NOMO-1 treated with DMSO at 0.1 percent for 48 hours (cell line): ENCODE measurements at regions not wholly inside any gene's neighbourhood (a gene's known extent, or its start where the extent isn't known, plus 50 kb on each side); places are given as distances from the start of the nearest gene placed in this dataset.

Experiments
- DNase-seq: peaks from one replicate; lab custom pipeline; 2025; ENCODE audit not compliant: unreplicated experiment; lab: John Stamatoyannopoulos, UW

DNA sequence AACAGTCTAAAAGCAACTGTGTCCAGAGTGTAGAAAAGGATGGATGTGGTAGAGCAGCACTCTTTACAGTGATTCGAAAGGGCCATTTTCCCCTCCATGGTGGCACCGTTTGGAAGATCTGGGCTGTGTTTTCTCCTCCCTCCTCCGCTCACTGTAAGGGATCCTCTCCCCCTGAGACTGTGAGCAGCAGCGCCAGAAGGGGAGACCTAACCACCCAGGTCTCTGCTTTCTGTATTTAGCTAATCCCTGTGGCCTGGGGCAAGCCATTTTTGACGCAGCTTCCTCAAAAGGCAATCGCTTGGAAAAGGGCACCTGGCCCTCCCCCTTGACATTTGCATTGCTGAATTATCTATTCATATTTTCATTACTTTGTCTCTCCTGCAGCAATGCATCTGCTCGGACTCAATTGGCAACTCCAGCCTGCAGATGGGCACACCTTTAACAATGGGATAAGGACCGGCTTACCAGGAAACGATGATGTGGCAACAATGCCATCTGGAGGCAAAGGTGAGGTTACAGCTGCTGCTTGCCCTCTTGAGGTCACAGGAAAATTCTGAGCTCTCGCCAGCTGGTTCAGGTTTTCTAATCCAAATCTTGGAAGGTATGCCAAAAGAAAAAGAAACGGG is 244.3 kb upstream of the WWC1 start:
- peak; percentile 13 for DNase-seq

DNA sequence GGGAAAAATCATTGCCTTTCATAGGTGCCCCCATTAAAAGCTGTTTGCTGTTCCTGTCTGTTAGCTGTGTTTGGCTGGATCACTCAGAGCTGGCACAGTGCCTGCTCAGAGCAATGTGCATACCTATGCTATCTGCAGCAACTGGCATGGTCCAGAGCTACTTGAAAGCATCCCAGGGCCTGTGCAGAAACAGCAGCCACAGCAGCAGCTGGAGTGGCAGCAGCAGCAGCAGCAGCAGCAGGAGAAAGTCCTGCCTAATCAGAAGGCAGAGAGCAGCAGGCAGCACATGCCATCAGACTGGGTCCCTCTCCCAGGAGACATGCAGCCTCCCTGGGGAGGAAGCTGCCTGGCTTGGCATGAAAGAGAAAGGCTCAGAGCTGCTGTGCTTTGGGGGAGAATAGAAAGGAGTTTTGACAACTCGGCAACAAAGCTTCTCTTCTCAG is 243.8 kb upstream of the WWC1 start:
- no peak for DNase-seq

DNA sequence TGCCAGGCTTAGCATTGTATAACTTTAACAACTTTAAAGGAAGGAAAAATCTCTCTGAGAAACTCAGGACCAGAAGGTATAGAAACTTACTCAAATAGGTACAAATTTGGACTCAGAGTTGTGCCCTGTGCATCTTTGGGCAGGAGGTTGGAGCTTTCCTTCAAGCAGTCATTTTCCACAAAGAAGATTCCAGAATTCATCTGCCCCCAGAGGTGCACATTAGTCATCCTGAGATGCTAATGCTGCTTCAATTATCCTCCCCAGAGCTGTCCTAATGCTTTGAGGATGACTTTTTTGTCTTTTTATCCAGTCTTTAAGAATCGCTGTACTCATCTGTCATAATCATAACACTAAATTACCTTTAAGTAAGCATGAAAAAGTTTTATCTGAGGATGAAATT is 243.0 kb upstream of the WWC1 start:
- DNase-seq = no peak

DNA sequence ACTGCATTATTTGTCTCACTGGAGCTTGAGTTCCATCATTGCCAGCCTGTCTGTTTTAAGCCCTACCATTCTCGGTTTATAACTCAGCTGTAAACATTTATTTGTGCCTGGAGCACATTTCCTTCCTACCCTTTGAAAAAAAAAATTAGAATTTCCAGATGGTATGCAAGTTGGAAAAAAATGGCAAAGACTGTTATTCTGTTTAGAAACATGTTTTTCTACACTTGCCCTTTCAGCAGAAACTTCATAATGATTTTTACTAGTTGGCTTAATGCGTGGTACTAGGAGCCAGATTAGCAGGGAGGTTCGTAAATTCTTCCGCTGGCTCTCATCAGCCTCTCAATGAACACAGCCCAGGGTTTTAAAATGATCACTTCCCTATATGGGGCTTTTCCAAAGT is 238.8 kb upstream of the WWC1 start:
- DNase-seq = no peak

DNA sequence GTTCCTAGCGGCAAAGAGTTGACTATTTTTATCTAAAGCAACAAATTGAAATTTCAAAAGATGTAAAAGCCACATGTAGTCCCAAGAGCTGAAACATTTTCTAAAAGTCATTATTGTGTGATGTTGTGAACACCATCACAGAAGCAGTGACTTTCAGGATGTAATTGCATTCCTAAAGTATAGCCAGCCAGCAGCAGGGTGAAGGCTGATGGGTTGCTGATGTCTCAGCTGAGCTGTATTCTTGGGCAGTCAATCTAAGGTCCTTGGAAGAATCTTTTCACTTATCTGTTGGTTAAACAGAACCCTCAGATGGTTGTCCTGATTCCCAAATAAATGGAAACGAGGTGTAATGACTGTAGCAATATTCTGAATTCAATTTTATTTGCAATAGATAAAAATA is 237.4 kb upstream of the WWC1 start:
- DNase-seq = no peak

DNA sequence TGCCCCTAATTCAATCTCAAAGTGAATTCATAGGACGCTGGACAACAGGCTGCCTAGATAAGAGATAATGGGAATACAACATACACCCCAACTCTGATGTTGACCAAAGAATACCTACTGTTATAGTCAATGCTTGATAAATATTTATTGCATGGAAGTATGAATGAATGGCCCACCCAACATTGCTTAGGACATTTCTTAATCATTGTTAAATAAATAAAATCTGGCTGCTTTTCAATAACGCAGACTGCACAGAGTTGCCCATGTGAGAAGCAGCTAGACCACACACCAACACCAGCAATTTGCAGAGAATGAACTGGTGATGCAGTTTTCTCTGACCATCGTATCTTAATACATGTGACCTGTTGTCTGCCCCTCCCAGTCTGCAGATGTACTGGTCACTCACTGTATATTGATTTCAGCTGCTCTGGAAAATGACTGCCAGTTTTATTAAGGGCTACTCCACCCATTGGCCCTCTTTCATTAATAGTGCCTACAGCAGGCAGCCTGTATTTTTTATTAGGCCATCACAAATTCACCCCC is 236.2 kb upstream of the WWC1 start:
- no peak for DNase-seq

DNA sequence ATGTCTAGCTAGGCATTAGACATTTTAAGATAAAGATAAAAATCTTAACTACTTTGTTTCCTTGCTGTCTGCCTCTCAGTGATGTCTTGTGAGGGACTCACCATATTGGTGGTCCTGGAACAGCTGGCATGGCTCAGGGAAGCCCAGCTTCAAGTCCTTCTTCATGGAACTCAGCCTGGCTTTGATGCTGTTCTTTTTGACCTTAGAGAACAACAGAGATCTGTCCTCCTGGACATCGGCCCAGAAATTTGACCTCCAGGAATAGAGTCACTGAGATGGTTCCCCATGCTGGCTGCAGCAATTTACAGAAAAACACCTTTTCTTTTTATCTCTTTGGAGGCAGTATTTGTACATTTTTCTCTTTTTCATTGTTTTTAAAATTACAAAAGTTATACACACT is 235.5 kb upstream of the WWC1 start:
- no peak for DNase-seq

DNA sequence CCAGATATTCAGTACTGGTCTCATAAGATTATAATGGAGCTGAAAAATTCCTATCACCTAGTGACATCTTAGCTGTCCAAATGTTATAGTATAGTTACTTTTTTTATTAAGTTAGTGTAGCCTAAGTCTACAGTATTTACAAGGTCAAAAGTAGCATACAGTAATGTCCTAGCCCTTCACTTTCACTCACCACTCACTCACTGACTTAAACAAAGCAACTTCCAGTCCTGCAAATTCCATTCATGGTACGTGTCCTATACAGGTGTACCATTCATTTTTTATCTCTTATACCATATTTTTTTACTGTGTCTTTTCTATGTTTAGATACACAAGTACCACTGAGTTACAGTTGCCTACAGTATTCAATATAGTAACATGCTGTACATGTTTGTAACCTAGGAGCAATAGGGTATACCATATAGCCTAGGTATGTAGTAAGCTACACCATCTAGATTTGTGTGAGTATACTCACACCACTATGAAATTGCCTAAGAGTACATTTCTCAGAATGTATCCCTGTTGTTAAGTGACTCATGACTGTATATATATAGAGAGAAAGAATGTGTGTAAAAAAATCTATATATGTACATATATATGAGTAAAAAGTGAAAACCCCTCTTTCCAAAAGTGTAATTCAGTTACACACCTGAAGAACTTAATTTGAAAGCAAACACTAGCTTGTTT is 234.8 kb upstream of the WWC1 start:
- no peak for DNase-seq

DNA sequence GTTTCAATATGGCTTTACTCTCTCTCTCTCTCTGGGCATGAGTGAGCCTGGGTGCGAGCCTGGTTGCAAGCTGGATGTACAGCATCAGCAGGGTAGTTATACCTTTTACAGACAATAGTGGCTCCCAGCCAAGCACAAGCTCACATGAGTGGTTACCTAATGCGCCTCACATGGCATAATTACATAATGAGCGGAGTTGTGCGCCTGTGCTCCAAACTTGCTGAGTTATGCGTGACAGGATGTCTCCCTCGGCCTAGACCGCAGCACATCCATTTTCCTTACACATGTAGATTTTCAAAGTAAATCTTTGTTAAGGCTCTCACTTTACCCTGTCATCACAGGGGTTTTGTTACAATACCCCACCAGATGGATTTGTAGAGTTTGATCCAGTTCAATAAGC is 233.5 kb upstream of the WWC1 start:
- no peak for DNase-seq

DNA sequence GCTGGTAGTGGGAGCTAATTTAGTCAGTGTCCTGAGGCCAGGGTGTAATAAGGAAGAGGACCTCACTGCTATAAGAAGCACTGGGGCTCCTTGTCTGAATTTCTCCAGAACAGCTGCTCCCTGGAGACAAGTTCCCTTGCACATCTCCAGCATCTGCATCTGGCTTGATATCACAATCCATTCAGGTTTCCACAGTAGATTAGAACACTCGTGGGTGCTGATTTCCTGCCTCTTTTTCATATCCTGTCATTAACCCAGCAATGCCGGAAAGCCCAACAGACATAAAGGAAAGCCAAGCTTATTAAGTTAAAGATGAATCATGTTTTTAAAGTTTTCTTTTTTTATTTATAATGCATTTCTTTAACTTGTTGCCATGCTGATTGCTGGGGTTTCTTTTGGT is 232.3 kb upstream of the WWC1 start:
- DNase-seq = no peak

DNA sequence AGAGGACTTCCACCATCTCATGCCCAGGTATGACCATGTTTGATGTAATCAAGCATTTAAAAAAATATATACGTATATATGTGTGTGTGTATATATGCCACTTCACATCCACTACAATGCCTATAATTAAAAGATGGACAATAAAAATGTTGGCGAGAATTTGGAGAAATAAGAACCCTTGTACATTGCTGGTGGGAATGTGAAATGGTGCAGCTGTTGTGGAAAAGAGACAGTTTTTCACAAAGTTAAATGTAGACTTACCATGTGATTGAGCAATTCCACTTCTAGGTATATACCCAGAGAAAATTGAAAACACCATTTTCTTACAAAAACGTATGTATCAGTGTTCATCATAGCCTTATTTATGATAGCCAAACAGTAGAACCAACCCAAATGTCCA is 229.2 kb upstream of the WWC1 start:
- no peak for DNase-seq

DNA sequence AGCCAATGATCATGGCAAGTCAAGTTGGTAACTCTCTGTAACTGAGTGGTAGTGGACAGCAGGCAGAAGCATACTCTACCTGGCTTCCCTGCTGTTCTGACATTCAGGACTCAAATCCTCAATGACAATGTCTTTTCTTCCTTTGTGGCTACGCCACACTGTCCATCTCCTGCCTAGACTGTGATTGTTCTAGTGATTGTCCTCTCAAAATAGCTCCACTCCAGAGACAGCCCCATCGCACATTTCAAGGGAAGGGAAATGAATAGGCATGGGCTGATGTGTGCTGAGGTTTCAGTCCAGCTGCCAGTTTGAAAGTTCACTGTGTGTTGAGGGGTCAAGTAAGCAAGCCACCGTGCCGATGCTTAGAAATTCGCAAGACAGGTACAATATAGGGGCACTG is 227.0 kb upstream of the WWC1 start:
- DNase-seq = no peak

DNA sequence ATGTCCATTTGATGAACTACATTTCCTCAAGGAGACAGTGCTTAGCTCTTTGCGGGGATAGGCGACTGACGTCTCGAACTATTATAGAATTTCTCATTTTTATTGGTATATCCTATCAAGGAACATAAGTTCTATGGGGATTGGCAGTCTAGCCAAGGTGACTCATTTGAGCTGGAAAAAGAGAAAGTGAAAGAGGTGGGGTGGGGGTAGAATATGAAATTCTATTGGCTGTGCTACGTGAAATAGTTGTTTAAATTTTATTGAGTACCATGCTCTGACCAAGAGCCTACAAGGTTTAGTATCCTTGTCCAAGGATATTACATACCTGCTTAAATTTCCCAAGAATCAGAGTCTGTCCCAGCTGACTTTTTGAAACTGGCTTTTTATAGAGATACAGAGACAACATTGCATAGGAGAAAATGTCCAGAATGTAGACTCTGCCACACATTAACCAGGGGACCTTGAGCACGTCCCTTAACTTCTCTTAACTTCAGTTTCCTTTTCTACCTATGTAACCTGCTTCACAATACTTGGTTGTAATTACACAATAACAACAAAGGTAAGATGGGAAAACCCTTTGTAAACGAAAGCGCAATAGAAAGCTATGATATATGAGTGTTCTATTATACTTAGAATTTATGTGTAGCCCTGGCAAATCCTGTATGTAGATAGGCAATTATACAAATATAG is 226.4 kb upstream of the WWC1 start:
- no peak for DNase-seq

DNA sequence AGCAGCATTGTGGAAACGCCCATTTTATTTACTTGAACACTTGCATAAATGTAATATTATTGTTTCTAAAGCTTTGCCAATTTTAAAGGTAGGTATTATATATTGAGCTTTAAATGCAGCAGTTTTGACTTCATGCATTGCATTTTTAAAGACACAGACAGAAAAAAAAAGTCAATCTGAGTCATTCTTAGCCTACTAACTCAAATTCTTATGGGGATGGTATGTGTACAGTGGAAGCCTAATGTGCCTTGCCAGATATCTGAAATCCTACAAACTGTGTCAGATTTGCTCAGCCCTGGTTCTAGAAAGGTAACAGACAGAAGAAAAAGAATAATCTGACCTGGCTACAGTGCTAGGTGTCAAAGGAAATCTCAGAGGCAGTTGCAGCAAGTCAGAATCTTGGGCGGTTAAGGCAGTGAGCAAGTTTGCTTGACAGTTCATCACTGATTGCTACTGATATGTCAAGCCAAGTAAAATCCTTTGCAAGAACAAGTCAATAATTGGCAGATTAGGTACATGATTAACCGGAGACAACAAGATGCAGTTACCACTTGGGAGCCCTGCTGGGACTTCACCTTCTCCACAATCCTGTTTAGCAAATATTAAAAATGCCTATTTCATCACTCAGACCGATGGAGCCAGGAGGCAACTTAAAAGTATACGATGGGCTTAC is 224.8 kb upstream of the WWC1 start:
- no peak for DNase-seq

DNA sequence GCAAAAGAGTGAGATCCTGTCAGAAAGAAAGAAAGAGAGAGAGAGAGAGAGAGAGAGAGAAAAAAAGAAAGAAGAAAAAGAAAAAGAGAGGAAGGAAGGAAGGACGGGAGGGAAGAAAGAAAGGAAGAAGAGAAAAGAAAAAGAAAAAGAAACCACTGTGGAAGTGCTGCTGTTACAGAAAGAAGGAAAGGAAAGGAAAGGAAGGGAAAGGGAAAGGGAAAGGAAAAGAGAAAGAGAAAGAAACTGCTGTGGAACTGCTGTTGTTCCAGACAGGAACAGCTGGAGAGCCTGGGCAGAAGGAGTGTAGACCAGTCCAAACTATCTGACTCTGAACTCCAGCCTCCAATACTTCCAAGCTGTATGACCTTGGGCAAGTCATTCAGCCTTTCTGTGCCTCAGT is 220.7 kb upstream of the WWC1 start:
- DNase-seq = no peak

DNA sequence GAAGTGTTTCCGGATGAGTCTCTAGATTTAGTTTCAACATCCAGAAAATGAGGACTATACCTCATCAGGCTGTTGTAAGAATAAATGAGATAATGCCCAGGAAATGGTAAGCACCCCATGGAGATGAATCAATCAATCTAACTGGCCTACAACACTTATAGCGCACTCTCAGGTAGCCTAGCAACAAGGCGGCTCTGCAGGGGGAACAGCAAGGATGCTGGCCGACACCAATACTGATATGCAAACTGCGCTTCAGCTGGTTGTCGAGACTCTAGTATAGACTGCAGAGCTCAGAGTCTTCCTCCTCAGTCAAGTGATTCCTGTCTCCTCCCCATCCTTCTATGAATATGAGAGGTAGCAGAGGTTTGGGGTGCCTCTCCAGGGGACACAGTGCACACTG is 218.8 kb upstream of the WWC1 start:
- no peak for DNase-seq

DNA sequence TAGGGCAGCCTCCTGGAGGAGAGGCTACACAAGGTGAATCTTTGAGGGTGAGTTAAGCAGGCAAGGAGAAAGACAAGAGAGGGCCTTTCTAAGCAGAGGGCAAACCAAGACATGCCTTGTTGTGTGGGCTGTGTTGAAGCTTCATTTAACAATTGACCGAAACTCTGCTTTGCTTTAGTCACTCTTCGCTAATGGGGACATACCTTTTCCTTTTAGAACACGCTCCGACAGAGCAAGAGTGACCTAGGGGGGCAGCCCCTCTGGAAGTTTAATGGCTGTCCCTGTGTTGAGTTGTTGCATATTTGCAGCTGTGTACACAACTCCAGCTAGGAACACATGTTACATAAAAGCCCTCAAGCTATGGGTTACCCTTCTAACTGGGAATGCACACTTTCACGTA is 218.1 kb upstream of the WWC1 start:
- DNase-seq = no peak

DNA sequence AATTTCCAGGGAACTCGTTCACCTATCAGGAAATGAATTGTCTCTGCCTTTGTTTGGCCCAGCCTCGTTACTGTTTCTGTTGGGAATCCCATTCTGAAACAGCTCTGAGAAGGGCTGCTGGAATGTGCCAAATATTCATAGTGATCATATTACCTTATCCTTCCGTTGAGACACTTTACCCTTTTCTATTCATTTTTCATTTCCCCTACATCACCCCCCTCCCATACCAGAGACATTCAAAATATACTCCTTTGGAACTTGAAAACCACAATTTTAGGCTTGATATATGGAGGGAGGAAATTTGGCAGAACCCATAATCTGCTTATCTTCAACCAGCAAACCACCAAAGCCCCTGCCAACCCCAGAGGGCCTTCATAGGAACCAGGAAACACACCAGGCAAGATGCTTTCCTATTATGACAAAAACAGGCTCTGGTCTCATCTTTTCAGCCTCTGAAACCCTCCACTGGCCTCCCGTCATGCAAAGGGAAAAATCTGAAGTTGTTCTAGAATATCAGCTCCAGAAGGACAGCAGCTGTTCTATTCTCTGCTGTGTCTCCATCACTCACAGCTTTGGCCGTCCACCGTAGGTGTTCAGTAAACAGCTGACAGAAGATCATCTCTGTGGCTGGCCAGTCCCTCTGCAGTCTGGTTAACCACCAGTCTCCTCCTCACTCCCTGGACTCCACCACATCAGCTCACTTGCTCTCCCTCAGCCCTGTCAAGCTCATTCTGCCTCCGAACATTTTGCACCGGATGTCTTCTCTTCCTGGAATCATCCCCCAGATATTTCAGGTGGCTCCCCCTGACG is 217.2 kb upstream of the WWC1 start:
- DNase-seq = no peak

DNA sequence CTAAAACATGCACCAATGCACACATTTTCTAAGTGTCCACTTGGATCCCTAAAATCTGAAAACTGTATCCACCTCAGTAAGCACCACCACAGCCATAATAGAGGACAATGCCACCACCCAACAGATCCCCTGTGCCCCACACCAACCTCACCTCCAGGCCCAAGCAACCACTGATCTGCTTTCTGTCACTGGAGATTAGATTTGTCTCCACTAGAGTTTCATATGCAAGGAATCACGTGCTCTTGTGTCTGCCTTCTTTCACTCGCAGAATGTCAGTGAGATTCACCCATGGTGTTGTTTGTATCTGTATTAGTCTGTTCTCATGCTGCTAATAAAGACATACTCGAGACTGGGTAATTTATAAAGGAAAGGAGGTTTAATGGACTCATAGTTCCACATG is 216.1 kb upstream of the WWC1 start:
- DNase-seq = no peak

DNA sequence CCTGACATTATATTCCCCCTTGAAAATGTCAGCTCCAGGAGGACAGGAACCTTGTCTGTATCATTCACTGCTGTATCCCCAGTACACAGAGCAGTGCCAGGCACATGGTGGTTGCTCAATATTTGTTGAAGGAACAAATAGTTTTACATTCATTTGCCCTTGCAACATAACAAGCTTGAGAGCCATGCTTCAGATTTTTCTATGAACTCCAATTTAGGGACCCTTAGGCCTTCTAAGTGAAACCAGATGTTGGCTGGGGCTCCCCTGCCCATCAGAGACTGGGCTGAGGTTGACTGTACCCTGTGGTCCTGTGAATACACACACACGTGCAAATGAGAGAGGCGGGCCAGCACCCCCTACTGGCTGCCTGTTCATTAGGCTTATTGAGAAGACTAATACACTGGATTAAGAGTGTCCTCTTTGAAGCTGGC is 214.9 kb upstream of the WWC1 start:
- DNase-seq = no peak
